Fibroblast of lung (primary cell): ENCODE measurements at regions not wholly inside any gene's neighbourhood (a gene's known extent, or its start where the extent isn't known, plus 50 kb on each side); places are given as distances from the start of the nearest gene placed in this dataset.

Experiments used
- CTCF ChIP-seq, 2 donors: IDR thresholded peaks in 1 of 2; conservative IDR thresholded peaks in 1 of 2; 1 replicate in 1 of 2; 2 replicates in 1 of 2; pipeline ENCODE4 v1.5.1; 2011 to 2012; ENCODE audit warnings: low read length in 2 of 2, control low read depth in 1 of 2, inconsistent platforms in 1 of 2, low read depth in 1 of 2, mild to moderate bottlenecking in 1 of 2
- EZH2 ChIP-seq: IDR thresholded peaks from 2 replicates; pipeline ENCODE4 v1.5.1; 2012; ENCODE audit warnings: low read length, control low read depth, mild to moderate bottlenecking; ENCODE audit errors: missing control alignments

- no peak for TF ChIP-seq CTCF (conservative IDR thresholded peaks at IDR 0.05 in 1 of 2, IDR thresholded peaks at IDR 0.05 in 1 of 2; ENCODE audit: low read depth in 1 of 2, low read length in 2 of 2)
- TF ChIP-seq EZH2 = no peak
Measured at GRCh38 chr17:63364387-63364786, 81.7 kb downstream of the CYB561 start.
